ENCODE measurements at regions not wholly inside any gene's neighbourhood (a gene's known extent, or its start where the extent isn't known, plus 50 kb on each side); places are given as distances from the start of the nearest gene placed in this dataset.
"Not testable (repeated sequence)": the region's sequence is repeated elsewhere in the genome, so short reads cannot be mapped to it uniquely, and the experiment has no call there.

DNA sequence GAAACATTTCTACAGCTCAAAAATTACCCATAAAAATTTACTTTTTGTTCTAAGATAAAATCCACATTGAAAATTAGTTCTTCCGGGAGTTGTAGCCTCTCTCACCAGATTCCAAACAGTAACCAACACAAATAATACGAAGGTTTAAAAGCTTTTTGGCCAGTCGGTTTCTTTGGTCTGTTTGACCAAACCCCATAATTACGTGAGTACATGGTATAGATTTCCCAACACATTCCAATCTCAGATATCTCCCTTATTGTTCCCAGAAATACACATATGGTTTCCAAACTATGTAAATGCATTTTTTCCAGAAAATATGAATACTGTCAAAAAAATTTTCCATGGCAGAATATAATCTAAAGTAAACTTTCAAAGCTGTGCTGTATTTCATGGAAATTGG lies 722.0 kb downstream of the KCNJ2 start:
- DNase-seq = peak; percentile 52

- DNase-seq = no peak
These were observed 723.2 kb downstream of the KCNJ2 start for GRCh38 chr17:70892527-70892926.

- peak; percentile 2 for DNase-seq
These were observed 727.5 kb downstream of the KCNJ2 start for GRCh38 chr17:70896843-70897242.

DNA sequence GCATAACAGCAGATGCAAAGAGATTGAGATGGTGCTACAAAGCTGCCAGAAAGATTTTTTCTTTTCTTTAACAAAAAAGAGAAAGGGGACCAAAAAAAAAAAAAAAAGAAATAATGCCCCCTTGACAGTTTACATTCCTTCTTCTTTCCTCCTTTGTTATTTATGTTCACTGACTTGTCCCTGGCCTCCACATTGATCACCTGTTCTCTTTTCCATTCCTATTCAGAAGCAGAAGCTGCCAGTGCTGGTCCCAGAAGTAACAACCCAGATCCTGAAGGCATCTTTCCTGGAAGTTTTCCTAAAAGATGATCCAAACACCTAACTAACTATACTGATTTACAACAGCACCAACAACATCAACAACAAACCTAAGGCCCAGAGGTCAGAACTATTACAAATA lies 728.1 kb downstream of the KCNJ2 start:
- no peak for DNase-seq

DNA sequence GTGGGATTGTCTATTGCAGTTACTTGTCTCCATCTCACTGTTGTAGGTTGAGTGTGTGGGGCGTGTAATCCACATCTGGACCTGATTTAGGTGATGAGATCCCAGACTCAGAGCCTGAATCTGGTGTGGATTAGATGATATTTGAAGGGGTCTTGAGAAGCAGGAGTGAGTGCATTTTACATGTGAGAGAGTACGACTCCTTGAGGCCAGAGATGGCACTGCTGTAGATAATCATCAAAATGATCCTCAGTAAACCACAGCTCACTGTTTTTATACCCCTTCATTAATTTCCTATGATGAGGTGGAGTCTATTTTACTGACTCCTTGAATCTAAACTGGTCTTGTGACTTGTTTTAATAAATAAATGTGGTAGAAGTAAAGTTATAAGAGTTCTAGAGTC lies 732.5 kb downstream of the KCNJ2 start:
- no peak for DNase-seq

- DNase-seq = peak; percentile 95
These were observed 736.5 kb downstream of the KCNJ2 start for GRCh38 chr17:70905796-70906195.

GRCh38 chr17:70906808-70907207 lies 737.5 kb downstream of the KCNJ2 start:
- DNase-seq = no peak

GRCh38 chr17:70912716-70913485 lies 743.6 kb downstream of the KCNJ2 start:
- DNase-seq = no peak

- no peak for DNase-seq
These were observed 747.1 kb downstream of the KCNJ2 start for GRCh38 chr17:70916469-70916868.

DNA sequence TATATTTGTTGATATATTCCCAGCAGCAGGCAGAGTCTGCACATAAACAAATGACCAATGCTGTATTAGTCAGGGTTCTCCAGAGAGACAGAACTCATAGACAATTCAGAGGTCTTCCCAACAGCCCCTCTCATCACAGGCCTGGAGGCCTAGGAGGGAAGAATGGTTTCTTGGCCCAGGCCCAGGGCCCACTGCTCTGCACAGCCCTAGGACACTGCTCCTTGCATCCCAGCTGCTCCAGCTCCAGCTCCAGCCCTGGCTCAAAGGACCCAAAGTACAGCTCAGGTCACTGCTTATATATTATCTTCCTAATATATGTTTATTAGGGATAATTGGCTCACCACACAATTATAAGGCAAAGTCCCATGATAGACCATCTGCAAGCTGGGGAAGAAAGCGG lies 749.9 kb downstream of the KCNJ2 start:
- no peak for DNase-seq

GRCh38 chr17:70920416-70920815 lies 751.1 kb downstream of the KCNJ2 start:
- no peak for DNase-seq

GRCh38 chr17:70922268-70922667 lies 752.9 kb downstream of the KCNJ2 start:
- DNase-seq = no peak

DNA sequence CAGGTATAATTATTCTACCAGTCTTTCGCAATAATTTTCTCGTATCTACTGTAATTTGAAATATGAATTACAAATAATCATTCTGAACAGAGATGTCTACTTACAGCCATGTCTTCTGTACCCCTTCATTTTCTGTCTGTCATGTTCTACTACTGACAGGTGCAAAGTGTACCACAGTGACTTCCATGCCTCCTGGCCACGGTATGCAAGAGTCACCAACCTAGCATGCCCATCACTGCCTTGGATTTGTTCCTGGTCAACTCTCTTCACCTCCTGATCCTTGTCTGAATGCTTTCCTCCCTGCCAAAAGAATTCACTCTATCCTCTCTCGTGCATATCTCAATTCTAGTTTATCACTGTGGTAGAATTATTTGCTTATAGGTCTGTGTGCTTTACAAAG lies 755.4 kb downstream of the KCNJ2 start:
- DNase-seq = no peak

DNA sequence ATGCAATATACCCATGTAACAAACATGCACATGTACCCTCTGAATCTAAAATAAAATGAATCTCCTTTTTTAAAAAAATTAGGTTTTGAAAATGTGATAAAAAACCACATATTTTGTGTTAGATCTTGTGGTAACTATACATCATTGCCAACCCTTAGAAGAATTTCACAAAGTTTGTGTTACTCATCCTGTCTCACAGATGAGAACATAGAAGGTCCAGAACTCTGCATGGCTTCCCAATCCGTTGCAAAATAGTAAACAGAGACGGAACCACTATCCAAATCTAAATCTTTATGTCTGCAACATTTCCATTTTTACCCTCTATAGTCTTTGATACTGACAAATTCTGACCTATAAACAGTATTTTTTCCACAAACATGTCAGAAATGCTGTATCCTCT lies 759.9 kb downstream of the KCNJ2 start:
- peak; percentile 16 for DNase-seq

- no peak for DNase-seq
These were observed 764.9 kb downstream of the KCNJ2 start for GRCh38 chr17:70934231-70934630.

- no peak for DNase-seq
These were observed 765.5 kb downstream of the KCNJ2 start for GRCh38 chr17:70934835-70935234.

DNA sequence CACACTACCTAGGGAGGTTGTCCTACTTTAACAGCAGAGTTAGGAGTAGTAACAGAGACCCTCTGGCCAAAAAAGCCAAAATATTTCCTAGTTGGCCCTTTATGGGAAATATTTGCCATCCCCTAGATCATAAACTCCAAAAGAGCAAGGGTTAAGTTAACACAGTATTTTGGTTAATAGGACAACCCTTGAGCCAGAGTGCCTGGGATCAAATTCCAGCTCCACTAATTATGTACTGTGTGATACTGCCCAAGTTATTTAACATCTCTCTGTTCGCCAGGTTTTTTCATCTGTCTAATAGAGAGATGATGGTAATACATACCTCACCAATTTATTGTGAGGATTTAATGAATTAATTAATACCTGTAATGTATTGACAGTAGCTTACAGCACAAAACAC lies 767.4 kb downstream of the KCNJ2 start:
- DNase-seq = no peak

- DNase-seq = no peak
These were observed 769.0 kb downstream of the KCNJ2 start for GRCh38 chr17:70938336-70938735.

DNA sequence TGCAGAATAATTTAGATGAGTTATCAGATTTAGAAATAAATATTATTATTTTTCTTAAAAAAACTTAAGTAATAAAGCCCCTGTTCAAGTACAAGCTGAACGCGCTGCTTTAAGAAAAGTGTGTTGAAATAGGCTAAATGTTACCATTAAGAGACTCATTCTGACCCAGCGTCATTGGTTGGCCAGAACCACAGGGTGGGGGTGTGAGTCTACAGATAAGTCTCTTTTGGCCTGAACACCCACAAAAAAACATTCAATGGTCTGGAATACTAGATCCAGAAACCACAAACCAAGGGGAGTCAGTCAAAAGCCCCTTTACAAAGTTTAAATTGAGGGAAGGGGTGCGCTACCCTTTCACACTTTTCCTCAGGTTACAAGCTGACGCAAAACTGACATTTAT lies 776.1 kb downstream of the KCNJ2 start:
- no peak for DNase-seq

DNA sequence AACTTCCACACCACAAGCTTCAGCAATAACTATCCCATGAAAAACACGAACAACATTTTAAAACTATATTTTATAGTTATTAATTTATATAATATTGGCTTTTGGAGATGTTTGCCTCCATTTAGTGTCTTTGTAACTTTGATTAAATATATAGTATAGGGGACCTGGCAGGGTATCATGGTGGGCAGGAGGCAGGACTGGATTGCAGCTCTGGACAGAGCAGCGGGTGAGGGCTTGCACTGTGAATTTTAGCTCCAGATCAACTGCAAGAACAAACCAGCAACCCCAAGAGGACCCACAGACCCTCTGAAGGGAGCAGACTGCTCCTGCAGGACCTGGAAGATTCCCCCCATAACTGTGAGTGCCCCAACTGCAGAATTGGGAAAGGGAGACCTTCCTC lies 777.9 kb downstream of the KCNJ2 start:
- no peak for DNase-seq

DNA sequence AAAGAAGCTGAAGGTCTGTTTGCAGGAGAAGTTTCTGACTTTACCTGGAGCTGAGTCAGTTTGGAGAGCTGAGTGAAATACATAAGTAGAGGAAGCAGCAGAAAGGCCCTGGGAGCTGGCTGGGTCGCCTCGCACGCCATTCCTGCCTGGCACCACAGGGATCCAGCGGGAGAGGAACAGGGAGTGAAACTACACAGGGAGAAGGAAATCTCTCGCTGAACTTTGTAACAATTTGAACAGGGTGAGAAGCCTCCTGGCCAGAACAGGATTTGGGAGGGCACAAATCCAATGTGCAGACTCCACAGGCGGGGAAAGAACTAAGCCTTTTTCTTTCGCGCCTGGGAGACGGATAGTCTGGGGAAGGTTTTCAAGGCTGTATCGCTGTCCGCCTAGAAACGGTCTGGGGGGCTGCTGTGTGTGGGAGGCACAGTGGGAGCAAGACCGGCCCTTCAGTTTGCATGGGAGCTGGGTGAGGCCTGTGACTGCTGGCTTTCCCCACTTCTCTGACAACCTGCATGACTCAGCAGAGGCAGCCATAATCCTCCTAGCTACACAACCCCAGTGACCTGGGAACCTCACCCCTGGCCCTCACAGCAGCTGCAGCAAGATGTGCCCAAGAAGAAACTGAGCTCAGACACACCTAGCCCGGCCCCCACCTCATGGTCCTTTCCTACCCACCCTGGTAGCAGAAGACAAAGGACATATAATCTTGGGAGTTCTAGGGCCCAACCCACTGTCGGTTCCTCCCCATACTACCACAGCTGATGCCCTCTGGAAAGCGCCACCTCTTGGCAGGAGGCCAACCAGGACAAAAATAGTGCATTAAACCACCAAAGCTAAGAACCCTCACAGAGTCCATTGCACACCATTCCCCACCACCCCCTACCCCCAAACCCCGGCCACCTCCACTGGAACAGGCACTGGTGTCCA lies 778.6 kb downstream of the KCNJ2 start:
- no peak for DNase-seq

GRCh38 chr17:70953140-70953539 lies 783.8 kb downstream of the KCNJ2 start:
- not testable (repeated sequence) for DNase-seq

- no peak for DNase-seq
These were observed 786.1 kb downstream of the KCNJ2 start for GRCh38 chr17:70955441-70955840.

DNA sequence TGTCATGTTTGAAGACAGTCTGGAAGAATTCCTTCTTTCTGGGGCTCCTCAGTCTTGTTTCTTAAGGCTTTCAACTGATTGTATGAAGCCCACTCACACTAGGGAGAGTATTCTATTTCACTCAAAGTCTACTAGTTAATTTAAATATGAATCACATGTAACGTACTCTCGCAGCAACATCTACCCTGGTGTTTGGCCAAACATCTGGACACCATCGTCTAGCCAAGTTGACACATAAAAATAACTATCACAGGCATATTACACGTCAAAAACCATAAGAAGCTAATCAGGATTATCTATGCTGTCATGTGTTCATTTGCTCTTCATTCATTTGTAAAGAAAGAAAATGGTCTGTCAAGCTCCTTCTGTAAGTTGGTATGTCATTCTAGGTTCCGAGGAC lies 787.4 kb downstream of the KCNJ2 start:
- DNase-seq = no peak

All from fibroblast of skin of right biceps (primary cell).